SKM-1 (cell line): ENCODE measurements at regions not wholly inside any gene's neighbourhood (a gene's known extent, or its start where the extent isn't known, plus 50 kb on each side); places are given as distances from the start of the nearest gene placed in this dataset.

Experiments used
- DNase-seq: peaks from one replicate; lab custom pipeline; 2025; ENCODE audit not compliant: unreplicated experiment; lab: John Stamatoyannopoulos, UW

DNA sequence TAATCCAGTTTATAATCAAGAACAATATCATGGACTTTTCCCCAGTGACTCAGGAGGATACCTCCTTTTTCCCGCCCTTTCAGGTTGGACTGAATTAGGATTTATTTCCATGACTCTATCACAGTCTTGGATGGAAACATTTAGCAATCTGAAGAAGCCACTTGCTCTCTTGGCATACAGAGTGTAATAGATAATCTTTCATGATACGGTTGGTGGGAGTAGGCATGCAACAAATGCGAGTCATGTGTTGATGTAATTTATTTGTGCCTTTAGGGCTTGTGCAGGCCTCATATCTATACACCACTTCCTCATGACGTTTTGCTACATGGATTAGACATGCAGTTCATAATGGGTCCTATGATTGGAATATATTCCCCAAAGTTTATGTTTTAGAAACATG lies 54.2 kb upstream of the MCTP2 start:
- no peak for DNase-seq

DNA sequence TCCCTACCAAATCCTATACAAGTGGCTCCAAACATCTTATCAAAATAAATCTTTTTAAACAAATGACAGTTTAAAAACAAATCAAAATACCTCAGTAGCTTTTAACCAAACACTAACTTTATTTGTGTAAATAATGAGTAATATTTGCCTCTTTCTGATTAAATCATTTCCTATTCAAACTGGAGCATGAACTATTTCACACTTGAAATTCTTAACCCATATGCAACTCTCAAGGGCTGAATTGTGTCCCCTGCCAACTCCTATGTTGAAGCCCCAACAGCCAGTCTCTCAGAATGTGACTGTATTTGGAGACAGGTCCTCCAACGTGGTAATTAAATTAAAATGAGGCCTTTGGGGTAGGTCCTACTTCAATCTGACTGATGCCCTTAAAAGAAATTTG lies 55.9 kb upstream of the MCTP2 start:
- DNase-seq = no peak

GRCh38 chr15:94174399-94174802 lies 57.0 kb upstream of the MCTP2 start:
- DNase-seq = peak; percentile 51

- no peak for DNase-seq
These were observed 63.1 kb upstream of the MCTP2 start for GRCh38 chr15:94168250-94168649.

- DNase-seq = no peak
These were observed 66.4 kb upstream of the MCTP2 start for GRCh38 chr15:94164971-94165370.

DNA sequence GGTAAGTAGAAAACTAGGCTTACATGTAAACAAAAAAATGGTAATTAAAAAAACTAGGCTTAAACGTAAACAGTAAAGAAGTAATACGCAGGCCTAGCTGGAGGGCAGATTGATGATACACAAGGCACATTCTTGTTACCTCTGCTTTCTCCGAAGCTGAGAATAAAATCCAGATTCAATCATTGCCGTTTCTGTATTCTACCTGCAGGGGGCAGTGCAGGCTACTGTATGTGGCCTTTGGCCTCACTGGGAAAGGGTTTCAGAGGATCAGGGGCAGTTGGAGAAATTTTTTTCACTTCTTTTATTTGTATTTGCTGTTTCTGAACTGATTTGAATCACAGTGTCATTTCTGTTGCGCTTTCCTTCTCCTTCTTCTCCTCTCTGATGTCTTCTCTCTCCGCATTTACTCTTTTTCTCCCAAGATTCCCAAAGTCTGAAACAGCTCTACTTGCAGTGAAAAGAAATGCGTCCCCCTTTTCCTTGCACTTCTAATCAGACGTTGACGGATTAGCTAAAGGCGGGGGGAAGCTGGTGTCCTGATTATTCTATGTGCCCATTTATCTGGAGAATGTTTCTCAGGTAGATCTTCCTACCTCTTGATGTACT lies 67.1 kb upstream of the MCTP2 start:
- peak; percentile 13 for DNase-seq

DNA sequence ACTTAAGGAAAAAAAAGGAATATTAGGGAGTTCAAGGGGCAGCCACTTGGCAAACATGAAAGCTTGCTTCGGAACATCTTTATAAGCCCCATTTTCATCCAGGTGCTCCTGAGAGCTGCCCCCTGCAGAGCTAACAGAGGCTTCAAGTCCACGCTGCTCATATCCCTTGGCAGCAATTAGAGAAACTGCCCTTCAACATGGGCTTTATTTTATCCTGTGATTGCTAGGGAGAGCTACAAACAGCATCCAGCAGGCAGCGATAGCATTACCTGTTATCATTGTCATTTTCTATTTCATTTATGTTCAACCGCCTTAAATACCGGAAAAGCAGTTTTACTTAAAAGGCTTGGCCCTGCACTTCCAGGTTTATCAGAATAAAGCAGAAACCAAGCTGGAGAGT lies 68.4 kb upstream of the MCTP2 start:
- DNase-seq = no peak

- DNase-seq = no peak
These were observed 77.1 kb upstream of the MCTP2 start for GRCh38 chr15:94154255-94154654.

DNA sequence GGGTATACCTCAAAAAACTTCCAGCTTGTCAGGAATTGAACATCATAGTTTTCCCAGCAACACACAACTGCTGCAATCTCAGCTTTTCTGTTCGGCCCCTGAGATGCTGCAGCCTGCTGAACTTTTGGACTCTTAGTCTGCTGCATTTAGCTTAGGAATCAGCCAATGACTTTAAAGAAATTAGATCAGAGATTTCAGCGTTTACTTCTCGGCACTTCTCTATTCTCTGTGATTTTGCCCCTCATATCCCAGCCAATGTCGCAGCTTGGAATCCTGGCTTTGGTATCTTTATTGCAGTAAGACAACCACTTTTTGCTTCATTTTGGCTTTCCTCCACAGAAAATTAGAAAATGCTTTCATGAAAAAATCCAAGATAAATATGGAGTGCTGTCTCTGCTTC lies 86.3 kb upstream of the MCTP2 start:
- DNase-seq = no peak

GRCh38 chr15:94141802-94142201 lies 89.6 kb upstream of the MCTP2 start:
- no peak for DNase-seq

GRCh38 chr15:94135486-94136147 lies 95.7 kb upstream of the MCTP2 start:
- DNase-seq = no peak

DNA sequence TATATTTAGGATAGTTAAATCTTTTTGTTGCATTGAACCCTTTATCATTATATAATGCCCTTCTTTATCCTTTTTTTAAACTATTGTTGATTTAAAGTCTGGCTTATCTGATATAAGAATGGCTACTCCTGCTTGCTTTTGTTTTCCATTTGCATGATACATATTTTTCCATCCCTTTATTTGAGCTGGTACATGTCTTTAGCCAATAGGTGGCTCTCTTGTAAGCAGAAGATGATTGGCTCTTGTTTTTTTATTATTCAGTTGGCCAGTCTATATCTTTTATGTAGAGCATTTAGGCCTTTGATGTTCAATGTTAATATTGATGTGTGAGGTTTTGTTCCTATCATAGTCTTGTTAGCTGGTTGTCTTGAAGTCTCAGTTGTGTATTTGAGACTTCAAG lies 99.5 kb upstream of the MCTP2 start:
- DNase-seq = no peak

- DNase-seq = no peak
These were observed 100.9 kb upstream of the MCTP2 start for GRCh38 chr15:94130504-94130903.

DNA sequence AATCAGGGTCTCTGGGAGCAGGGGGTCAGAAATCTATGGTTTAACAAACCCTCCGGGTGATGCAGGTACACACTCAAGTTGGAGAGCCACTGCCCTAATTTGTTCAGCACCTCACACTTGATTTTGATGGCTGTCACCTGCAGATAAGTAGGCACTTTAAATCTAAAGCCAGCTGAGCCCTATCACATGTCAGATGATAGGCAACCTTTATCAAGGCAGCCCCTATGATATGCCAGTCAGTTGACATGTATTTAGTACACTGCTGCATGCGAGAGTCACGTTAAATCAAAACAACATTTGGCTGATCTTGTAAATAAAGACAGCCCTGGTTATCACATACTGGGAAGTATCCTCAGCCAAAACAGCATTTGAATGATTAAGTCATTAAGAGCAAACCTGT lies 104.4 kb upstream of the MCTP2 start:
- no peak for DNase-seq

DNA sequence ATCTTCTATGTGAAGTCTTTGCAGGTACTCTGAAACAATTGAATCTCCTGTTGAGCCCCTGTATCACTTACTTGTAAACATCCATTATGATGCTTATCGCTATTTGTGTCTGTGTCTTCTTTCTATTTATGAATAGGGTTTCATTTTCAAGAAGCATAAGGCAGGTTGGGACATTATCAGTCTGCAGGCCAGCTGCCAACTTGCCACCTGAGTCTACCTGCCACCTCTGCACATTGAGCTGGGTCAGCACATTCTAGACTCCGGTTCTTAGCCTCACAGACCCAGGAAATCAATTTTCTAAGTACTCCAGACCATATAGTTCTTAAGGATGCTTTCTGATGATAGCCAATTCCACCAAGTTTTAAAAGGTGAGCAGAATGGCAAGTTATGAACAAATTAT lies 105.7 kb upstream of the MCTP2 start:
- DNase-seq = no peak

- no peak for DNase-seq
These were observed 106.2 kb upstream of the MCTP2 start for GRCh38 chr15:94125156-94125555.

- DNase-seq = no peak
These were observed 108.8 kb upstream of the MCTP2 start for GRCh38 chr15:94122516-94122915.

GRCh38 chr15:94119923-94120775 lies 111.2 kb upstream of the MCTP2 start:
- DNase-seq = peak; percentile 85

GRCh38 chr15:94119298-94119811 lies 112.0 kb upstream of the MCTP2 start:
- no peak for DNase-seq

- DNase-seq = no peak
These were observed 120.8 kb upstream of the MCTP2 start for GRCh38 chr15:94110476-94111130.

GRCh38 chr15:94107652-94108051 lies 123.7 kb upstream of the MCTP2 start:
- no peak for DNase-seq
